Caco-2 (cell line): ENCODE measurements at regions not wholly inside any gene's neighbourhood (a gene's known extent, or its start where the extent isn't known, plus 50 kb on each side); places are given as distances from the start of the nearest gene placed in this dataset.

ENCODE experiments used
- BruUV-seq: library from RNA; stranded (reverse); fragments of 400-500 nt; replicated peaks from 2 replicates; lab custom pipeline; 2021; lab: Mats Ljungman, UMichigan
- CTCF ChIA-PET: fragments of 300-600 bp; sonication (Branson Sonifier 250); formaldehyde crosslinking; loops from one replicate; lab custom pipeline; 2022; ENCODE audit warnings: antibody characterized with exemption; lab: Charles Lee
- POLR2A ChIA-PET: fragments of 300-600 bp; sonication (Branson Sonifier 250); formaldehyde crosslinking; loops from one replicate; lab custom pipeline; 2022; ENCODE audit warnings: antibody characterized with exemption; lab: Charles Lee
- DNase-seq, 2 experiments: peaks; one replicate each; pipeline versions ENCODE4 v3.0.0 to v3.0.0-alpha.2; 2020 to 2022
- H3K27me3 ChIP-seq: replicated peaks from 2 replicates; pipeline ENCODE4 v1.6.0; 2011; ENCODE audit warnings: low read length; ENCODE audit not compliant: control insufficient read depth, insufficient read depth
- H3K36me3 ChIP-seq: 2 replicates; pipeline ENCODE4 v1.5.1; 2011; ENCODE audit warnings: low read length; ENCODE audit not compliant: control insufficient read depth, insufficient read depth
- H3K4me1 ChIP-seq: fragments of 250-450 bp; sonication (Bioruptor Pico); 2 replicates; pipeline ENCODE4 v1.5.1; 2020; ENCODE audit warnings: mild to moderate bottlenecking
- H3K4me3 ChIP-seq: 2 replicates; pipeline ENCODE4 v1.5.1; 2011; ENCODE audit warnings: low read depth, mild to moderate bottlenecking, control low read depth, low read length
- H3K9me3 ChIP-seq: fragments of 250-450 bp; sonication (Bioruptor Pico); 2 replicates; pipeline ENCODE4 v1.5.1; 2020; ENCODE audit warnings: mild to moderate bottlenecking, moderate library complexity
- H3K27ac Mint-ChIP-seq: one replicate; pipeline ENCODE4 v1.8.0; 2022; ENCODE audit warnings: mixed read lengths; ENCODE audit not compliant: unreplicated experiment
- H3K27me3 Mint-ChIP-seq: one replicate; pipeline ENCODE4 v1.8.0; 2022; ENCODE audit warnings: mixed read lengths; ENCODE audit not compliant: insufficient read depth, unreplicated experiment
- H3K36me3 Mint-ChIP-seq: one replicate; pipeline ENCODE4 v1.8.0; 2022; ENCODE audit warnings: mild to moderate bottlenecking, mixed read lengths; ENCODE audit not compliant: insufficient read depth, unreplicated experiment
- H3K4me1 Mint-ChIP-seq: one replicate; pipeline ENCODE4 v1.8.0; 2022; ENCODE audit warnings: low read depth, mixed read lengths; ENCODE audit not compliant: unreplicated experiment
- H3K4me3 Mint-ChIP-seq: one replicate; pipeline ENCODE4 v1.8.0; 2022; ENCODE audit warnings: mild to moderate bottlenecking, moderate library complexity, mixed read lengths; ENCODE audit not compliant: unreplicated experiment
- H3K9me3 Mint-ChIP-seq: one replicate; pipeline ENCODE4 v1.8.0; 2022; ENCODE audit warnings: mixed read lengths; ENCODE audit not compliant: unreplicated experiment
- CTCF ChIP-seq, 2 experiments: fragments of 200-600 bp in 1 of 2; IDR thresholded peaks; 1 replicate in 1 of 2; 2 replicates in 1 of 2; pipeline versions ENCODE4 v1.5.1 to v1.8.0; 2011 to 2022; ENCODE audit warnings: antibody characterized with exemption in 1 of 2, control low read depth in 1 of 2, inconsistent platforms in 1 of 2, low read depth in 1 of 2, low read length in 1 of 2, mild to moderate bottlenecking in 1 of 2, moderate library complexity in 1 of 2; ENCODE audit not compliant: insufficient read depth in 1 of 2, severe bottlenecking in 1 of 2, unreplicated experiment in 1 of 2
- intact Hi-C: fragments of 100-400 bp; cut with micrococcal nuclease; formaldehyde crosslinking; loops from one replicate; pipeline ENCODE4 v1.10.0; 2022; ENCODE audit not compliant: unreplicated experiment

- intact Hi-C loops: no loop called here
- no peak for DNase-seq
- H3K27me3 ChIP-seq: no peaks in the 10 kb centered on the region; the same call in 1 of the 2 replicates
- H3K36me3 ChIP-seq: no peaks in the 10 kb centered on the region
- H3K4me1 ChIP-seq: no peaks in the 10 kb centered on the region
- H3K27me3 Mint-ChIP-seq: no peaks in the 10 kb centered on the region
- no peaks in the 10 kb centered on the region for H3K9me3 Mint-ChIP-seq
- H3K27ac Mint-ChIP-seq: no peak overlapping the region
- no peaks in the 10 kb centered on the region for H3K36me3 Mint-ChIP-seq
- no TSS peak for BruUV-seq
- no peak overlapping the region for H3K4me3 Mint-ChIP-seq
- ChIA-PET POLR2A (no interaction called here), CTCF (no interaction called here)
- H3K9me3 ChIP-seq: no peaks in the 10 kb centered on the region
- H3K4me3 ChIP-seq: no peak overlapping the region
- no peak for TF ChIP-seq CTCF (IDR thresholded peaks at IDR 0.05; ENCODE audit: insufficient read depth in 1 of 2, low read depth in 1 of 2, low read length in 1 of 2, severe bottlenecking in 1 of 2, unreplicated experiment in 1 of 2)
- no peaks in the 10 kb centered on the region for H3K4me1 Mint-ChIP-seq
Measured at GRCh38 chr5:14019768-14020290, 75.3 kb upstream of the DNAH5 start.

- no peak for DNase-seq
- intact Hi-C loops: no loop called here
- Mint-ChIP-seq H3K4me1 (no peaks in the 10 kb centered on the region), H3K9me3 (no peaks in the 10 kb centered on the region), H3K36me3 (no peaks in the 10 kb centered on the region), H3K27me3 (no peaks in the 10 kb centered on the region), H3K27ac (no peak overlapping the region), H3K4me3 (no peak overlapping the region)
- Histone ChIP-seq H3K9me3 (no peaks in the 10 kb centered on the region), H3K36me3 (no peaks in the 10 kb centered on the region), H3K4me1 (no peaks in the 10 kb centered on the region), H3K4me3 (no peak overlapping the region), H3K27me3 (no peaks in the 10 kb centered on the region; the same call in 1 of the 2 replicates)
- no peak for TF ChIP-seq CTCF (IDR thresholded peaks at IDR 0.05; ENCODE audit: insufficient read depth in 1 of 2, low read depth in 1 of 2, low read length in 1 of 2, severe bottlenecking in 1 of 2, unreplicated experiment in 1 of 2)
- CTCF ChIA-PET: no interaction called here
- POLR2A ChIA-PET: no interaction called here
- BruUV-seq: no TSS peak
Measured at GRCh38 chr5:14017904-14018303, 73.4 kb upstream of the DNAH5 start.

DNA sequence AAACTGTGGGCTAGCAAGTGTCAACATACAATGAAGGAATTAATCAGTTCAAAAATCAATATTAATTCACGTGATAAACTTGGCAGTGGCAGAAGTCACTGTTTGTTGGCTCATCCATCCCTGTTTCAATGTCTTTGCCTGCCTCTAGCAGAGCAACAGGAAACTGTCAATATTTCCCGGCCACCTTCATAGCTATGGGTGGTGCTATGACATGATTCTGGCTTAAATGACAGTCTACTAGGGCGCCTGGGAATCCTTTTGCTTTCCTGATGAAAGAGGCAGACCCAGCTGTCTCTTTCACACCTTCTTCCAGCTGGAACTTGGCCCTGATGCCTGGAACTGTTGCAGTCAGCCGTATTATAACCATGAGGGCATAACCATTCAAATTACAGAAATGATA is 72.1 kb upstream of the DNAH5 start:
- Histone ChIP-seq H3K9me3 (no peaks in the 10 kb centered on the region), H3K27me3 (no peaks in the 10 kb centered on the region; the same call in 1 of the 2 replicates), H3K4me1 (no peaks in the 10 kb centered on the region), H3K4me3 (no peak overlapping the region), H3K36me3 (no peaks in the 10 kb centered on the region)
- intact Hi-C loops: no loop called here
- Mint-ChIP-seq H3K4me1 (no peaks in the 10 kb centered on the region), H3K4me3 (no peak overlapping the region), H3K36me3 (no peaks in the 10 kb centered on the region), H3K27me3 (no peaks in the 10 kb centered on the region), H3K27ac (no peak overlapping the region), H3K9me3 (no peaks in the 10 kb centered on the region)
- no peak for TF ChIP-seq CTCF (IDR thresholded peaks at IDR 0.05; ENCODE audit: insufficient read depth in 1 of 2, low read depth in 1 of 2, low read length in 1 of 2, severe bottlenecking in 1 of 2, unreplicated experiment in 1 of 2)
- no peak for DNase-seq
- POLR2A ChIA-PET: no interaction called here
- CTCF ChIA-PET: interaction anchor here (0.7 kb wide), 1 partner anchor 127 kb away, joined by 4 read pairs; no protein-coding TSS in a partner anchor
- BruUV-seq: no TSS peak
